H1 (cell line): ENCODE measurements at regions not wholly inside any gene's neighbourhood (a gene's known extent, or its start where the extent isn't known, plus 50 kb on each side); places are given as distances from the start of the nearest gene placed in this dataset.

Experiments used
- CTCF ChIA-PET: fragments of 300-600 bp; sonication (Branson Sonifier 250); formaldehyde crosslinking; loops from one replicate; lab custom pipeline; 2021; ENCODE audit not compliant: partially characterized antibody; lab: Charles Lee
- POLR2A ChIA-PET: fragments of 300-600 bp; sonication (Branson Sonifier 250); formaldehyde crosslinking; loops from one replicate; lab custom pipeline; 2021; ENCODE audit warnings: inconsistent platforms; ENCODE audit not compliant: partially characterized antibody; lab: Charles Lee
- DNase-seq, 2 experiments: peaks; one replicate each; pipeline versions ENCODE4 v3.0.0 to v3.0.0-alpha.2; 2010 to 2022; ENCODE audit warnings: low spot score in 2 of 2, low read depth in 1 of 2, mixed read lengths in 1 of 2
- FAIRE-seq: peaks from 2 replicates; lab custom pipeline; 2011; peaks lifted over from hg19 to GRCh38; lab: Jason Lieb, UNC
- H2AFZ ChIP-seq: 2 replicates; pipeline ENCODE4 v1.8.1; 2012; ENCODE audit warnings: low read length, inconsistent platforms
- H2AK5ac ChIP-seq: 2 replicates; pipeline ENCODE4 v1.6.1; 2013; ENCODE audit warnings: low read depth, low read length
- H2BK120ac ChIP-seq: replicated peaks from 2 replicates; pipeline ENCODE3; 2013; ENCODE audit warnings: low read depth, low read length, inconsistent platforms
- H2BK12ac ChIP-seq: 2 replicates; pipeline ENCODE4 v1.6.1; 2013; ENCODE audit warnings: low read depth, low read length
- H2BK15ac ChIP-seq: 2 replicates; pipeline ENCODE4 v1.6.1; 2013; ENCODE audit warnings: low read length
- H2BK20ac ChIP-seq: 2 replicates; pipeline ENCODE4 v1.6.1; 2013; ENCODE audit warnings: low read length
- H2BK5ac ChIP-seq: 2 replicates; pipeline ENCODE4 v1.6.1; 2013; ENCODE audit warnings: low read depth, low read length
- H3K14ac ChIP-seq: 2 replicates; pipeline ENCODE4 v1.6.1; 2013; ENCODE audit warnings: inconsistent platforms; ENCODE audit not compliant: insufficient read length
- H3K18ac ChIP-seq: 2 replicates; pipeline ENCODE4 v1.6.1; 2013; ENCODE audit warnings: low read length; ENCODE audit errors: extremely low read depth
- H3K23ac ChIP-seq: 2 replicates; pipeline ENCODE4 v1.6.1; 2013; ENCODE audit warnings: inconsistent platforms; ENCODE audit not compliant: insufficient read length
- H3K23me2 ChIP-seq: 2 replicates; pipeline ENCODE4 v1.6.1; 2013; ENCODE audit warnings: low read depth, low read length
- H3K27ac ChIP-seq: 2 replicates; pipeline ENCODE4 v1.6.1; 2011; ENCODE audit warnings: low read depth, low read length, inconsistent platforms
- H3K27me3 ChIP-seq, 4 experiments: replicated peaks in 1 of 4; 1 replicate in 1 of 4; 2 replicates in 3 of 4; pipeline versions ENCODE4 v1.6.1 to v1.8.1; 2011 to 2013; ENCODE audit warnings: low read length in 3 of 4, mild to moderate bottlenecking in 3 of 4, inconsistent platforms in 2 of 4, mixed read lengths in 2 of 4, moderate library complexity in 1 of 4; ENCODE audit not compliant: control insufficient read depth in 3 of 4, insufficient read depth in 3 of 4; ENCODE audit errors: extremely low read depth in 1 of 4
- H3K36me3 ChIP-seq, 4 experiments: 2 replicates each; pipeline versions ENCODE4 v1.6.1 to v1.8.1; 2011 to 2013; ENCODE audit warnings: mild to moderate bottlenecking in 4 of 4, low read length in 3 of 4, moderate library complexity in 2 of 4, control low read depth in 1 of 4, inconsistent platforms in 1 of 4; ENCODE audit not compliant: insufficient read depth in 4 of 4, control insufficient read depth in 2 of 4
- H3K4ac ChIP-seq: replicated peaks from 2 replicates; pipeline ENCODE3; 2013; ENCODE audit warnings: low read length, low read depth, mixed read lengths, inconsistent platforms; ENCODE audit not compliant: insufficient read length
- H3K4me1 ChIP-seq, 4 experiments: replicated peaks in 1 of 4; 1 replicate in 1 of 4; 2 replicates in 3 of 4; pipeline versions ENCODE4 v1.6.1 to v1.8.1; 2011 to 2013; ENCODE audit warnings: low read length in 3 of 4, inconsistent platforms in 2 of 4, mixed read lengths in 1 of 4; ENCODE audit not compliant: insufficient read depth in 4 of 4, control insufficient read depth in 3 of 4
- H3K4me2 ChIP-seq, 2 experiments: 2 replicates each; pipeline versions ENCODE4 v1.6.1 to v1.8.1; 2011 to 2013; ENCODE audit warnings: low read depth in 2 of 2, low read length in 2 of 2, control low read depth in 1 of 2, inconsistent platforms in 1 of 2, mild to moderate bottlenecking in 1 of 2; ENCODE audit not compliant: insufficient read depth in 1 of 2
- H3K4me3 ChIP-seq, 4 experiments: fragments of 200-600, 300-600 bp in 1 of 4; sonication (generic), shearing (Covaris generic), sonication (Bioruptor Twin) in 1 of 4; 2 replicates each; pipeline versions ENCODE4 v1.5.1 to v1.8.1; 2011 to 2016; ENCODE audit warnings: low read length in 4 of 4, low read depth in 3 of 4, control low read depth in 2 of 4, inconsistent platforms in 2 of 4, mild to moderate bottlenecking in 2 of 4, mixed read lengths in 1 of 4, moderate library complexity in 1 of 4; ENCODE audit not compliant: insufficient read depth in 2 of 4; ENCODE audit errors: extremely low read depth in 1 of 4
- H3K56ac ChIP-seq: replicated peaks from 2 replicates; pipeline ENCODE3; 2013; ENCODE audit warnings: low read depth, mild to moderate bottlenecking, mixed read lengths, low read length, inconsistent platforms; ENCODE audit not compliant: insufficient read length
- H3K79me1 ChIP-seq: 2 replicates; pipeline ENCODE4 v1.6.1; 2013; ENCODE audit warnings: low read depth, low read length, control low read depth
- H3K79me2 ChIP-seq, 2 experiments: 2 replicates each; pipeline versions ENCODE4 v1.6.1 to v1.8.1; 2012 to 2013; ENCODE audit warnings: low read length in 2 of 2, mild to moderate bottlenecking in 2 of 2, inconsistent platforms in 1 of 2; ENCODE audit not compliant: insufficient read depth in 2 of 2, control insufficient read depth in 1 of 2
- H3K9ac ChIP-seq, 4 experiments: replicated peaks in 1 of 4; 1 replicate in 1 of 4; 2 replicates in 3 of 4; pipeline versions ENCODE4 v1.6.1 to v1.8.1; 2011 to 2013; ENCODE audit warnings: low read depth in 3 of 4, low read length in 3 of 4, control low read depth in 2 of 4, mild to moderate bottlenecking in 2 of 4, moderate library complexity in 2 of 4, inconsistent platforms in 1 of 4; ENCODE audit errors: extremely low read depth in 1 of 4
- H3K9me3 ChIP-seq, 2 experiments: 2 replicates each; pipeline versions ENCODE4 v1.6.1 to v1.8.1; 2012 to 2013; ENCODE audit warnings: mild to moderate bottlenecking in 2 of 2, moderate library complexity in 2 of 2, control low read depth in 1 of 2, inconsistent platforms in 1 of 2, low read depth in 1 of 2, low read length in 1 of 2, mixed read lengths in 1 of 2; ENCODE audit not compliant: insufficient read depth in 2 of 2
- H4K20me1 ChIP-seq, 2 experiments: replicated peaks in 1 of 2; 2 replicates each; pipeline versions ENCODE3 to v1.8.1; 2011 to 2013; ENCODE audit warnings: inconsistent platforms in 2 of 2, low read length in 2 of 2, mild to moderate bottlenecking in 1 of 2; ENCODE audit not compliant: insufficient read depth in 2 of 2, control insufficient read depth in 1 of 2
- H4K5ac ChIP-seq: 2 replicates; pipeline ENCODE4 v1.6.1; 2013; ENCODE audit warnings: low read length, low read depth, mixed read lengths, inconsistent platforms; ENCODE audit not compliant: insufficient read length
- H4K8ac ChIP-seq: 2 replicates; pipeline ENCODE4 v1.8.0; 2013; ENCODE audit warnings: mild to moderate bottlenecking, moderate library complexity, low read length, inconsistent platforms; ENCODE audit not compliant: insufficient read depth; ENCODE audit errors: extremely low read depth
- H4K91ac ChIP-seq: replicated peaks from 2 replicates; pipeline ENCODE3; 2013; ENCODE audit warnings: low read length, mixed read lengths, inconsistent platforms; ENCODE audit not compliant: insufficient read length
- BCL11A ChIP-seq, 2 experiments: IDR thresholded peaks; one replicate each; pipeline ENCODE4 v1.6.1; 2011; ENCODE audit warnings: low read depth in 2 of 2, low read length in 2 of 2, mild to moderate bottlenecking in 2 of 2
- NANOG ChIP-seq: IDR thresholded peaks from 2 replicates; pipeline ENCODE4 v1.6.1; 2011; ENCODE audit warnings: low read length, low read depth, mild to moderate bottlenecking, inconsistent platforms; ENCODE audit not compliant: insufficient read depth, poor library complexity, severe bottlenecking
- POLR2AphosphoS5 ChIP-seq: IDR thresholded peaks from 2 replicates; pipeline ENCODE4 v1.6.1; 2011; ENCODE audit warnings: low read depth, low read length
- RXRA ChIP-seq: IDR thresholded peaks from 2 replicates; pipeline ENCODE4 v1.6.1; 2011; ENCODE audit warnings: low read depth, mild to moderate bottlenecking, low read length, moderate library complexity; ENCODE audit not compliant: insufficient read depth
- SAP30 ChIP-seq: fragments of 300-600 bp; sonication (generic); IDR thresholded peaks from 2 replicates; pipeline ENCODE4 v1.7.1; 2012; ENCODE audit warnings: low read length, moderate library complexity, mild to moderate bottlenecking, inconsistent platforms; ENCODE audit not compliant: insufficient read depth, insufficient replicate concordance
- SIX5 ChIP-seq: IDR thresholded peaks from 2 replicates; pipeline ENCODE4 v1.6.1; 2011; ENCODE audit warnings: mild to moderate bottlenecking, low read depth, low read length
- TCF12 ChIP-seq: IDR thresholded peaks from 2 replicates; pipeline ENCODE4 v1.6.1; 2011; ENCODE audit warnings: low read depth, mild to moderate bottlenecking, low read length
- YY1 ChIP-seq: IDR thresholded peaks from 2 replicates; pipeline ENCODE4 v1.6.1; 2011; ENCODE audit warnings: low read depth, mild to moderate bottlenecking, low read length
- WGBS, 2 experiments: shearing (Covaris generic) in 1 of 2; methylation state at CpG; one replicate each; pipeline versions ENCODE4 v1.1.6 to v1.1.7; 2013 to 2015; ENCODE audit warnings: low lambda C conversion rate in 2 of 2, mixed read lengths in 2 of 2, inconsistent platforms in 1 of 2, low coverage in 1 of 2, missing lambda C conversion rate in 1 of 2; ENCODE audit not compliant: insufficient replicate concordance in 2 of 2, insufficient coverage in 1 of 2, insufficient read length in 1 of 2; ENCODE audit errors: extremely low coverage in 1 of 2, missing lambda C conversion rate in 1 of 2; 5-methylcytosine and 5-hydroxymethylcytosine counted together

DNA sequence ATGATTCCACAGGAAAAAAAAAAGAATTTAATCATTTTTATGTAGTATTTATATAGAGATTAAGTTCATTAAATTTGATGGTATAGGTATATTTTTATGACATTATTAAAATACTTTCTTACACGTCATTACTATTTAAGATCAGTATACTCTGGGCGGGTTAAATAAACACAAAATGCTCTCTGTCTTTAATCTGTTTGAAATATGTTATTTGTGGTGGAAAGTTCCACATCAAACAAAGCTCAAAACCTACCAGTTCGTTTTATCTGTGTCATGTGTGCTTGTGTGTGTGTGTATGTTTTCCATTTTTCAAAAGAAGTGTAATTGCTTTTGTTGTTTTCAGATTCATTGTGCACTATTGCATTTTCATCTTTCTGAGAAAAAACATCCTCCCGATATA, 488.5 kb downstream of the ANKRD7 start:
- Histone ChIP-seq H3K4me1 (no peaks in the 10 kb centered on the region), H3K4me2 (no peak overlapping the region), H4K20me1 (no peaks in the 10 kb centered on the region), H2AFZ (no peak overlapping the region), H2BK12ac (no peak overlapping the region), H3K9ac (no peak overlapping the region), H3K56ac (no peak overlapping the region), H3K14ac (no peak overlapping the region), H4K91ac (no peak overlapping the region), H2AK5ac (no peak overlapping the region), H3K79me1 (no peaks in the 10 kb centered on the region), H2BK20ac (no peak overlapping the region), H4K5ac (no peak overlapping the region), H3K23me2 (no peaks in the 10 kb centered on the region), H3K23ac (no peak overlapping the region), H4K8ac (no peak overlapping the region), H3K18ac (no peak overlapping the region), H3K4me3 (no peak overlapping the region), H2BK120ac (no peak overlapping the region), H2BK5ac (no peak overlapping the region), H2BK15ac (no peak overlapping the region), H3K9me3 (no peaks in the 10 kb centered on the region), H3K27ac (no peak overlapping the region), H3K27me3 (no peaks in the 10 kb centered on the region), H3K4ac (no peak overlapping the region), H3K79me2 (no peaks in the 10 kb centered on the region), H3K36me3 (no peaks in the 10 kb centered on the region)
- WGBS, 2 experiments, result 93% methylated on average over 4 of the region's 4 CpGs; no CpG with 5 or more reads in 1 of the 2 experiments
- CTCF ChIA-PET, result interaction anchor here (1.1 kb wide), 2 partner anchors 16 to 19 kb away, joined by 3 to 4 read pairs; no protein-coding TSS in a partner anchor
- no peak for FAIRE-seq
- TF ChIP-seq POLR2AphosphoS5 (no peak), SAP30 (no peak), RXRA (no peak), BCL11A (IDR thresholded peaks at IDR 0.05; ENCODE audit: low read depth in 2 of 2, low read length in 2 of 2) (no peak), NANOG (no peak), SIX5 (no peak), TCF12 (no peak), YY1 (no peak)
- POLR2A ChIA-PET, result no interaction called here
- no peak for DNase-seq
